ENCODE measurements at regions not wholly inside any gene's neighbourhood (a gene's known extent, or its start where the extent isn't known, plus 50 kb on each side); places are given as distances from the start of the nearest gene placed in this dataset.

DNA sequence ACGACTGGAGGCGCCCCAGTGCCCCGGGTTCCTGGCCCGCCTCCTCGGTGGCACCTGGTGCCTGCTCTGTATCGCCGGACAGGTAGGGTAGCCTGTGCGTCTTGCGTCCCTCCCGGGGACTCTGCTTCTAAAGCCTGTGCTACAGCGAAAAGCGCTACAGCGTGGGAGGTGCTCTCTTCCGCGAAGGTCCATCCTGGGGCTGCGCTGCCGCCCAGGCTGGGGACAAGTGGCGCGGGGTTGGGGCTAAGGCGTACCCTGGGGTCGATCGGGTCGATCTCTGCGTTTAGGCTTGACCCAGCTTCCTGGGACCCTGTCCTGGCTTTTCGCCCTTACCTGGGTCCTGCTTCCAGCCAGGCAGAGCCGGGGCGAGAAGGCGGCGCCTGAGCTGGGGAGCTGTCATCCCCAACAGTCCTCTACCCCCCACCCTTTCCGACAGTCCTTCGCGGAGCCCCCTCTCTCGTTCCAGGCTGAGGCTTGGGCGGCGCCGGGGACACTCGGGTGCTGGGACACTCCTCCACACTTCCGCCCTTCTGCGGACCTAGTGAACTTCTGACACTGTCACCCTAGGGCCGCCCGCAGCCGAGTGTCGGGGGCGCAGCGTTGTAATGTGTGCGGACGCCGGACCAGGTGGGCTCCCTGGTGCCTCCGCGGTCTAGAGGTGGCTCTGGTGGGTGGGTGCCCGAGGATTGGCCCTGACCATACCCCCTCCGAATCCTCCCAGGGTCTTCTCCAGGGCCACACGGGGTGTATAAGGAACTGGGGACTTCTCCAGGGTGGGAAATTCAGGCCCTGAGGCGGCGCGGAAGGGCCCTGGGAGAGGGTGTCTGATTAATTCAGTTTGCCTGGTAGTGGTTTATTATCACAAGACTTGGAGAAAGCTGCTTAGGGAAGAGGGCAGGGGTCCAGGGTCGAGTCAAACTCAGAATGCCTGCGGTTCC lies 328.2 kb downstream of the SH3GL2 start:
- Mint-ChIP-seq H3K27me3 (peaks cover 27% of the 10 kb centered on the region), H3K36me3 (ENCODE audit: low read depth) (no peaks in the 10 kb centered on the region), H3K4me1 (no peaks in the 10 kb centered on the region), H3K4me3 (no peak overlapping the region), H3K9me3 (peaks cover 2% of the 10 kb centered on the region), H3K27ac (no peak overlapping the region)
- ChIA-PET POLR2A (no interaction called here), CTCF (no interaction called here)
- no peak for DNase-seq

DNA sequence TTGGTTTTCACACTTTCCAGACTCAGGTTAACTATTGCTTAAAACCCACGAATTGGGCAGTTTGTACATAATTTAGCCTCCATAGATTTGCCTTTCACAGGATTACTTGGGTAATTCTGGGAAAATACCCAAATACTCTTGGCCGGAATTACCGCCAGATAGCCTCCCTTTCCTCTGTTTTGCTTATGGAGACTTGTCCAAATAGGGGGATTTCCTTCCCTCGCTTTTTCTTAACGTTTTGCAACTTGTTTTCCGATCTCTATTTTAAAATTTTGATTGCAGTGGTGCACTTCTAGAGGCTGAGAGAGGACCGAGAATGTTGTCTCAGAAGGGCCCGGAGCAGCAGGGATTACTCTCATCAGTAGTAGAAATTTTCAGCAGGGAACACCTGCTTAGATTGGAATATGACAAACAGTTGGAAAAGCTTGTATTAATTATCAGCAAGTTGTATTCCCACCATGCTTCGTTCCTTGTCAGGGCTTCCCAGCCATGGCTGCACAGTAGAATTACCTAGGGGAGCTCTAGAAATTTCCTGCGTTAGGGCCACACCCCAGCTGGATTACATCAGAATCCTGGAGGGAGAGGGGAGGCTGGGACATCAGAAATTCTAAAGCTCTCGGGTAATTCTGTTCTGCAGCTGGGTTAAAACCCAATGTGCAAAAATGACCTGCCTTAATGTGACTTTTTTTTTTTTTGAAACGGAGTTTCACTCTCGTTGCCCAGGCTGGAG lies 329.1 kb downstream of the SH3GL2 start:
- H3K36me3 Mint-ChIP-seq (ENCODE audit: low read depth) = no peaks in the 10 kb centered on the region

DNA sequence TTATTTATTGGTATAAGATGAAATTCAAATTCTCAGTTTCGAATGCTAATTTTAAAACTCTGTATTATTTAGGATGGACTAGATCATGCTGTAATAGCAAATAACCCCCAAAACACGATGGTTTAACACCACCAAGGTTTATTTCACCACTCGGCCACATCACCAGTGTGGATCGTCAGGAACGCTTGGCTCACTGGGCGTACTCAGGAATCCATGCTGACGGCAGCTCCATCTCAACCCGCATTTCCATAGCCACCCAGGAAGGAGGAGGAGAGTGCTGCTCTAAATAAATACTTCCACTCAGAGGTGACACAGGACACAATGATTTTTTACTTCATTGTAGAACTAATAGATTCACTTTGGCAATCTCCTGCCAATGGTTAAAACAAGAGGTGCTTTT lies 347.4 kb downstream of the SH3GL2 start:
- Mint-ChIP-seq H3K27me3 (no peaks in the 10 kb centered on the region), H3K9me3 (peaks cover 4% of the 10 kb centered on the region), H3K4me3 (no peak overlapping the region), H3K36me3 (ENCODE audit: low read depth) (no peaks in the 10 kb centered on the region), H3K4me1 (no peaks in the 10 kb centered on the region), H3K27ac (no peak overlapping the region)
- POLR2A ChIA-PET = no interaction called here
- CTCF ChIA-PET = no interaction called here
- DNase-seq = no peak

More for the DNA sequence above, 329.1 kb downstream of the SH3GL2 start:
- peaks cover 2% of the 10 kb centered on the region for H3K9me3 Mint-ChIP-seq
- DNase-seq = no peak
- no peak overlapping the region for H3K4me3 Mint-ChIP-seq
- ChIA-PET CTCF (no interaction called here), POLR2A (interaction anchor here (0.7 kb wide), 1 partner anchor 204 kb away, joined by 9 read pairs; no protein-coding TSS in a partner anchor)
- no peak overlapping the region for H3K27ac Mint-ChIP-seq
- H3K27me3 Mint-ChIP-seq = peaks cover 27% of the 10 kb centered on the region
- no peaks in the 10 kb centered on the region for H3K4me1 Mint-ChIP-seq

DNA sequence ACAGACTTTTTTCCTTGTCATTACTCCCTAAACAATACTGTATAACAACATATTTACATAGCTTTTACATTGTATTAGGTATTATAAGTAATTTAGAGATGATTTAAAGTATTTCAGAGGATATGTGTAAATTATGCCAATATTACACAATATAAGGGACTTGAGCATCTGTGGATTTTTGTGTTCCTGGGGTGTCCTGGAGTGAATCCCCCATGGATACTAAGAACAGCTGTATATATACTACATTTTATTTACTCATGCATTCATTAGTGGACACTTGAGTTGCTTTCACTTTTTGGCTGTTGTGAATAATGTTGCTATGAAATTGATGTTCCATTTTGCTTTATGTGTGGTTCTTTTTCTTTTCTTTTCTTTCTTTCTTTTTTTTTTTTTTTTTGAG lies 348.8 kb downstream of the SH3GL2 start:
- Mint-ChIP-seq H3K27me3 (no peaks in the 10 kb centered on the region), H3K27ac (no peak overlapping the region), H3K9me3 (peaks cover 4% of the 10 kb centered on the region), H3K36me3 (ENCODE audit: low read depth) (no peaks in the 10 kb centered on the region), H3K4me3 (no peak overlapping the region), H3K4me1 (no peaks in the 10 kb centered on the region)
- CTCF ChIA-PET = interaction anchor here (0.6 kb wide), 1 partner anchor 15 kb away, joined by 3 read pairs; no protein-coding TSS in a partner anchor
- DNase-seq = no peak
- POLR2A ChIA-PET = no interaction called here

DNA sequence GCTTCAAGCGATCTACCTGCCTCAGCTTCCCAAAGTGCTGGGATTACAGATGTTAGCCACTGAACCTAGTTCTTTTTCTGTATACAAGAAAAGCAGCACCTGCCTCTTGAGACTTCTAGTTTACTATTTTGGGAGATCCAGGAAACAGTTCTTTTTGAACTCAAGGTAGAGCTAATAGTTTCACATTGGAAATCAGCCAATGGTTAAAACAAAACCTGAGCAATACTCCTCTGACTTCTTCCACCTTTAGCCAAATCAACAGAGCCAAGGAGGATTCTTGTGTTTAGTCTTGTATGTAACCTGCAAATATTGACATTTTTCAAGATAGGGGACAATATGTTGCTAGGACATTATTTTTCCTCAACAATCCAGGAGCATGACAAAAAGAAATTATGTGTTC lies 349.4 kb downstream of the SH3GL2 start:
- H3K27ac Mint-ChIP-seq = no peak overlapping the region
- H3K36me3 Mint-ChIP-seq (ENCODE audit: low read depth) = no peaks in the 10 kb centered on the region
- H3K4me3 Mint-ChIP-seq = no peak overlapping the region
- ChIA-PET CTCF (interaction anchor here (0.6 kb wide), 1 partner anchor 14 kb away, joined by 3 read pairs; no protein-coding TSS in a partner anchor), POLR2A (no interaction called here)
- H3K27me3 Mint-ChIP-seq = no peaks in the 10 kb centered on the region
- peaks cover 4% of the 10 kb centered on the region for H3K9me3 Mint-ChIP-seq
- no peak for DNase-seq
- H3K4me1 Mint-ChIP-seq = no peaks in the 10 kb centered on the region

DNA sequence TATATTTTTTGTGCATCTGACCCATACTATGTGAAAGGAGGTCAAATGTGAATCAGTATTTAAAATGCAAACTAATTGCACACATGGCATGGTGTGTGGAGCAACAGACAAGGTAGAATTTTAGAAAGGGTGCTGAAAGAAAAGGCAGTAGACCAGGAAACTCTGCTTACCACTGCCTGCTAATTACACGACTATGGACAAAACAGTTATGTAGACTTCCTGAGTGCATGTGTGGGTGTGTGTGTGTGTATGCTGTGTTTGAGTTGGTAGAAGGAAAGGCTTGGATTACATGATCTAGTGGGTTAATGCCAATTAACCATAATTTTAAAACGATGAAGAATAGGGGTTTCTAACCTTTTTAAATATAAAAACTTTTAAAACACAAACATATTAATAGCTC lies 349.9 kb downstream of the SH3GL2 start:
- no peaks in the 10 kb centered on the region for H3K4me1 Mint-ChIP-seq
- no peak overlapping the region for H3K4me3 Mint-ChIP-seq
- H3K36me3 Mint-ChIP-seq (ENCODE audit: low read depth) = no peaks in the 10 kb centered on the region
- no peak overlapping the region for H3K27ac Mint-ChIP-seq
- no peaks in the 10 kb centered on the region for H3K27me3 Mint-ChIP-seq
- H3K9me3 Mint-ChIP-seq = peaks cover 4% of the 10 kb centered on the region
- no peak for DNase-seq
- POLR2A ChIA-PET = no interaction called here
- CTCF ChIA-PET = no interaction called here

DNA sequence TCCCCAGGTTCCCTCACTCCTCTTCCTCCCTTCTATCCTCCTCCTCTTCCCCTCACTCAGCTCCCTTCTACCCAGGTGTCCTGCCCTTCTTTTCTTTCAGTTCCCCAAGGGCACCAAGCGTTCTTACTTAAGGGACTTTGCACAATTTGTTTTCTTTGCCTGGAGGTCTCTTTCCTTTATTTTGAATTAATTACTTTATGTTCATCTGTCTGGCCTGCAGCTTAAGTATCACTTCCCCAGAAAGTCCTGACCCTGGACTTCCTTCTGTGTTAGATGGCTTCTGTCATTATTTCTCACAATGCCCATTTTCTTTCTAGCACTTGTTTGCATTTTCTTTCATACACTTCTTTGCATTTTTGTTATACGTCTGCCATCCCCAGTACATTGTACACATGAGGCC lies 350.6 kb downstream of the SH3GL2 start:
- H3K27ac Mint-ChIP-seq = no peak overlapping the region
- H3K27me3 Mint-ChIP-seq = no peaks in the 10 kb centered on the region
- H3K4me1 Mint-ChIP-seq = no peaks in the 10 kb centered on the region
- ChIA-PET CTCF (no interaction called here), POLR2A (no interaction called here)
- no peaks in the 10 kb centered on the region for H3K36me3 Mint-ChIP-seq (ENCODE audit: low read depth)
- peaks cover 4% of the 10 kb centered on the region for H3K9me3 Mint-ChIP-seq
- DNase-seq = no peak
- no peak overlapping the region for H3K4me3 Mint-ChIP-seq

DNA sequence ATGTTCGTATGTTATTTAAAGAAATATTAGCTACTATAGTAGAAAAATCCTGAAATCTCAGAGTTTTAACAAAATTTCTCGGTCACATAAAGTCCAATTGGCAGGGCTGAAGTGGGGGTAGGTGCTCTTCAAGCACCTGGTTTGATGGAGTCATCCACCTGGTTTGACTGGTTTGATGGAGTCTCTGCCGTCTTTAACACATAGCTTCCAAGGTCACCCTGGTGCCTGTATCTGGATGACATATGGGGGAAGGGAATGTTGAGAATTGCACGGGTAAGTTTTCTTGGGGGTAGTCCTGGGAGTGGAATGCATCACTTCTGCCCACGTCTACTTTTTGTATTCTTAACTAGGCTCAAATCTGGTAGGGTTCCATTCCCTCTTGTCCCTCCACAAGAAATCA lies 351.2 kb downstream of the SH3GL2 start:
- no peak for DNase-seq
- ChIA-PET POLR2A (no interaction called here), CTCF (no interaction called here)
- no peak overlapping the region for H3K27ac Mint-ChIP-seq
- H3K4me1 Mint-ChIP-seq = no peaks in the 10 kb centered on the region
- peaks cover 4% of the 10 kb centered on the region for H3K9me3 Mint-ChIP-seq
- H3K27me3 Mint-ChIP-seq = no peaks in the 10 kb centered on the region
- H3K36me3 Mint-ChIP-seq (ENCODE audit: low read depth) = no peaks in the 10 kb centered on the region
- H3K4me3 Mint-ChIP-seq = no peak overlapping the region

DNA sequence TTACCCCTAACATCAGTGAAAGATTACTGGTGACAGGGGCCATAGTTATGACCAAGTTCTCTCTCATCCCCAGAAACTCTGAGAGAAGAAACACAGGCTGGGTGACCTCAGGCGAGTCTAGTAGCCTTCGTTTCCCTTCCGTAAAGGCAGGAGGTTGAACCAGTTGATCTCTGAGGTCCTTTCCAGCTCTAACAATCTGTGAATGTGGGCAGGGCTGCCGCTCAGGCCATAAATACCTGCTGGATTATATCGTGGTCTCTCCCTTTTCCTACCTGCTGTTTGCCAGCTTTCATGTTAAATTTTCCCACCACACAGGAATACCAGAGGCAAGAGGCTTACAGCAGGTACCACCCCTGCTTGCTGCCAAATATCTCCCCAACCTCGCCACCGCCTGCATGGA lies 357.5 kb downstream of the SH3GL2 start:
- Mint-ChIP-seq H3K9me3 (no peaks in the 10 kb centered on the region), H3K4me1 (no peaks in the 10 kb centered on the region), H3K4me3 (no peak overlapping the region), H3K27ac (no peak overlapping the region), H3K27me3 (no peaks in the 10 kb centered on the region), H3K36me3 (ENCODE audit: low read depth) (no peaks in the 10 kb centered on the region)
- CTCF ChIA-PET = no interaction called here
- POLR2A ChIA-PET = no interaction called here
- DNase-seq = no peak

DNA sequence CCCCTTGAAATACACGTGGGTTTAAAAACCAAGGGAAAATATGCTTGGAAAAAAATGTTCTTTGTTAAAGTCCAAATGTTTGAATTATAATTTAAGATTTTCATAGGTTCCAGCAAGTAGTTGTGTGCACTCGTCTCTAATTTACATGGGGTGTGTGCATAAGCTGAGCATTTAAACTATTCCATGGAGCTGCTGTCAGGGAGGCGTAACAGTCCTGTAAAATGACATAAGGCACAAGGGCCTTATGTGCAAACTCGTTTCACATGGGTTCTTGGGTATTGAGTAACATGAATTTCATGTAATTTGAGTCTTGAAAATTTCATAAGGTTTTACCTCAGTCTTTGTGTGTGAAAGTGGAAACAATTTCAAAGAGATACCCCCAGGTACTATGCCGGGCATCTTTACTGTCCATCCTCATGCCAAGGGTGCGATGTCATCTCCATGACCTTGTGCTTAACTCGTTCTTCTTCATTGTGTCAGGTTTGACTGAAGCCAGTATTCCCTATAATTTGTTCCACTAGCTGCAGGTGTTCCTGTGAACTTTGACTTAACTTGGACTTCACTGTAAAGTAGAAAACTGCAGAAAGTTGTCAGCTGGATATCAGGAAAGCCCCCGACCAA lies 359.3 kb downstream of the SH3GL2 start:
- Mint-ChIP-seq H3K4me3 (no peak overlapping the region), H3K4me1 (no peaks in the 10 kb centered on the region), H3K9me3 (no peaks in the 10 kb centered on the region), H3K27me3 (no peaks in the 10 kb centered on the region), H3K36me3 (ENCODE audit: low read depth) (no peaks in the 10 kb centered on the region), H3K27ac (no peak overlapping the region)
- ChIA-PET CTCF (no interaction called here), POLR2A (no interaction called here)
- DNase-seq = no peak

DNA sequence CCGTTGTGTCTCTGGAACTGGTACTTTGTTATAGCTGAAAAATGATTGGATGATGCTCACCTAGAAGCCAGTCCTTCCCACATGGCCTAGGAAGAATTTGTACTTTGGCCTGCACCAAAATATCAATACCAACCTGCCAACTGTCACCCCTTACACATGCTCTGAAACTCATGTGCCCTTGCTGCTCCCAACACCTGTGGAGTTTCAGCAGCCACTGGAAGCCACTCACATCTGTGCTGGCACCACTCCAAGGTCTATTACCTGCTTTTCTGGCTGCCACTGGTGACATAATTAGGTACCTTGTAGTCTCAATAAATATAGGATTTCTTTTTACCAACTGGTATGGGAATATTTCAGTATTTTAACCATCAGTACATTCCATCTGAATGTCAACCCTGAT lies 363.6 kb downstream of the SH3GL2 start:
- no peak for DNase-seq
- no peaks in the 10 kb centered on the region for H3K4me1 Mint-ChIP-seq
- H3K27me3 Mint-ChIP-seq = no peaks in the 10 kb centered on the region
- H3K9me3 Mint-ChIP-seq = no peaks in the 10 kb centered on the region
- no peak overlapping the region for H3K4me3 Mint-ChIP-seq
- H3K27ac Mint-ChIP-seq = no peak overlapping the region
- H3K36me3 Mint-ChIP-seq (ENCODE audit: low read depth) = no peaks in the 10 kb centered on the region
- CTCF ChIA-PET = interaction anchor here (0.7 kb wide), 1 partner anchor 15 kb away, joined by 3 read pairs; no protein-coding TSS in a partner anchor
- POLR2A ChIA-PET = no interaction called here

DNA sequence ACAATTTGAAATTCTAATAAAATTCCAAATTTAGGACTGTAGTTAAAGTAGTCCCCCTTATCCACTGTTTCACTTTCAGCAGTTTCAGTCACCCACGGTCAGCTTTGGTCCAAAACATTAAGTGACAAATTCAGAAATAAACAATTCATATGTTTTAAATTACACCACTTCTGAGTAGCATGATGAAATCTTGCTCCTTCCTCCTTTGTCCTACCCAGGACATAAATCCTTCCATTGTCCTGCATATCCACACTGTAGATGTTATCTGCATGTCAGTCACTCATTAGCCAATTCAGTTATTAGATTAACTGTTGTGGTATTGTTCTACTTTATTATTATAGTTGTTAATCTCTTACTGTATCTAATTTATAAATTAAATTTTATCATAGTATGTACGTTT lies 376.5 kb downstream of the SH3GL2 start:
- H3K9me3 Mint-ChIP-seq = no peaks in the 10 kb centered on the region

DNA sequence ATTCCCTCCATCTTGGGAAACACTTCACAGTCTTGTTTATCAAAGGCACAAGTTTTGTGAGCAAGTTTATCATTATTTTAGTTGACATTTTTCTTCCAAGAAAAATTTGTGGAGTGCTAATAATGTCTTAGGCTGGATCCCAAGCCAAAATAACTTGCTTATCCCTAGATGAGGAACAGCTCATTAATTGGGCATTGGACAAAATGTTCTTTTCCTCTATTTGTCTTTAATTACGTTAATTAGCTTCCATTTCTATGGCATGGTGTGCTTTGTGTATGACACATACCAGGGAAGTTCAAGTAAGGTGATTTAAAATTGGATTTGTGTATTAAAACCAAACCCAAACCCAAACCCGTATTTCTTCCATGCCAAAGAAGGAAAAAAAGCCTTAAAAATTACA lies 379.5 kb downstream of the SH3GL2 start:
- Mint-ChIP-seq H3K4me1 (no peaks in the 10 kb centered on the region), H3K9me3 (no peaks in the 10 kb centered on the region), H3K36me3 (ENCODE audit: low read depth) (no peaks in the 10 kb centered on the region)

More for the DNA sequence above, 376.5 kb downstream of the SH3GL2 start:
- H3K27me3 Mint-ChIP-seq = no peaks in the 10 kb centered on the region
- no peak overlapping the region for H3K27ac Mint-ChIP-seq
- H3K36me3 Mint-ChIP-seq (ENCODE audit: low read depth) = no peaks in the 10 kb centered on the region
- POLR2A ChIA-PET = no interaction called here
- no peak overlapping the region for H3K4me3 Mint-ChIP-seq
- H3K4me1 Mint-ChIP-seq = no peaks in the 10 kb centered on the region
- CTCF ChIA-PET = no interaction called here
- no peak for DNase-seq

More for the DNA sequence above, 379.5 kb downstream of the SH3GL2 start:
- DNase-seq = no peak
- ChIA-PET CTCF (no interaction called here), POLR2A (no interaction called here)
- no peak overlapping the region for H3K27ac Mint-ChIP-seq
- H3K27me3 Mint-ChIP-seq = no peaks in the 10 kb centered on the region
- H3K4me3 Mint-ChIP-seq = no peak overlapping the region
